ENCODE measurements at regions not wholly inside any gene's neighbourhood (a gene's known extent, or its start where the extent isn't known, plus 50 kb on each side); places are given as distances from the start of the nearest gene placed in this dataset.
"Not testable (repeated sequence)": the region's sequence is repeated elsewhere in the genome, so short reads cannot be mapped to it uniquely, and the experiment has no call there.

GRCh38 chr6:16041327-16041726, 87.6 kb upstream of the MYLIP start:
- Histone ChIP-seq H3K27me3 (ENCODE audit: control insufficient read depth, insufficient read depth, low read length) (no peaks in the 10 kb centered on the region), H3K9me3 (ENCODE audit: control insufficient read depth, low read depth, low read length) (peaks cover 7% of the 10 kb centered on the region), H3K4me1 (ENCODE audit: control insufficient read depth, insufficient read depth, low read length) (no peaks in the 10 kb centered on the region), H3K27ac (ENCODE audit: low read length) (no peak overlapping the region), H3K36me3 (ENCODE audit: control insufficient read depth, insufficient read depth, low read length) (no peaks in the 10 kb centered on the region), H3K4me3 (ENCODE audit: low read length) (no peak overlapping the region)
- 79% methylated on average over 2 of the region's 2 CpGs for WGBS (ENCODE audit: insufficient coverage, low lambda C conversion rate)
- no peak for DNase-seq

- Histone ChIP-seq H3K4me1 (ENCODE audit: control insufficient read depth, insufficient read depth, low read length) (no peaks in the 10 kb centered on the region), H3K9me3 (ENCODE audit: control insufficient read depth, low read depth, low read length) (peaks cover 7% of the 10 kb centered on the region), H3K27ac (ENCODE audit: low read length) (no peak overlapping the region), H3K4me3 (ENCODE audit: low read length) (no peak overlapping the region), H3K36me3 (ENCODE audit: control insufficient read depth, insufficient read depth, low read length) (no peaks in the 10 kb centered on the region), H3K27me3 (ENCODE audit: control insufficient read depth, insufficient read depth, low read length) (no peaks in the 10 kb centered on the region)
- DNase-seq, result no peak
- no CpG with 5 or more reads among the region's 15 CpGs for WGBS (ENCODE audit: insufficient coverage, low lambda C conversion rate)
Observed at GRCh38 chr6:16040628-16040974, 88.3 kb upstream of the MYLIP start.

DNA sequence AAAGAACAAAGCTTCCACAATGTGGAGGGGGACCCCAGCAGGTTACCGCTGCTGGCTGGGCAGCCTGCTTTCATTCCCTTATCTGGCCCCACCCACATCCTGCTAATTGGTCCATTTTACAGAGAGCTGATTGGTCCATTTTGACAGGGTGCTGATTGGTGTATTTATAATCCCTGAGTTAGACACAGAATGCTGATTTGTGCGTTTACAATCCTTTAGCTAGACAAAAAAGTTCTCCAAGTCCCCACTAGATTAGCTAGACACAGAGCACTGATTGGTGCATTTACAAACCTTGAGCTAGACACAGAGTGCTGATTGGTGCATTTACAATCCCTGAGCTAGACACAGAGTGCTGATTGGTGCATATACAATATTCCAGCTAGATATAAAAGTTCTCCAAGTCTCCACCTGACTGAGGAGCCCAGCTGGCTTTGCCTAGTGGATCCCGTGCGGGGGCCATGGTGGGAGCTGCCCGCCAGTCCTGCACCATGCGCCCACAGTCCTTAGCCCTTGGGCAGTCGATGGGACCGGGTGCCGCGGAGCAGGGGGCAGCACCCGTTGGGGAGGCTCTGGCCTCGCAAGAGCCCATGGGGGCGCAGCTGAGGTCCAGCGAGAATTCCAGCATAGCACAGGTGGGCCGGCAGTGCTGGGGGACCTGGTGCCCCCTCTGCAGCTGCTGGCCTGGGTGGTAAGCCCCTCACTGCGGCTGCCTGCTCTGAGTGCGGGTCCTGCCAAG, 88.8 kb upstream of the MYLIP start:
- H3K27me3 ChIP-seq (ENCODE audit: control insufficient read depth, insufficient read depth, low read length); H3K36me3 ChIP-seq (ENCODE audit: control insufficient read depth, insufficient read depth, low read length); H3K4me1 ChIP-seq (ENCODE audit: control insufficient read depth, insufficient read depth, low read length); H3K9me3 ChIP-seq (ENCODE audit: control insufficient read depth, low read depth, low read length); DNase-seq; H3K4me3 ChIP-seq (ENCODE audit: low read length); H3K27ac ChIP-seq (ENCODE audit: low read length): not testable (repeated sequence)
- no CpG with 5 or more reads among the region's 17 CpGs for WGBS (ENCODE audit: insufficient coverage, low lambda C conversion rate)

DNA sequence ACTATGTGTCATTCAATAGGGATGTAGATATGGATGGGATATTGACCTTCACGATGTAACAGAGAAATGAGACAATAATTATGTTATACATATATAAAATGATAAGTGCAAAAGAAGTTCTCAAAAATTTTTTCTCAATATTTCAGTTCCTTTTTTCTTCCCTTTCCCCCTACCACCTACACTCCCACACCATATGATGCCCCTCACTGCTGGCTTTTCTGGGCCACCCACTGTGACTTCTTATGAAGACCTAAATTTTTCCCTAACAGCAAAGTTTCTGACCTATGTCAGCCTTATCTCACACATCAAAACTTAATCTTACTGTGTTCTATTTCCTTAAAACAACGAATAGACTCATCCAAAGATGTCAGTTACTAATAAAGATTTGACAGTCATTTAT, 89.9 kb upstream of the MYLIP start:
- Histone ChIP-seq H3K36me3 (ENCODE audit: control insufficient read depth, insufficient read depth, low read length) (no peaks in the 10 kb centered on the region), H3K27me3 (ENCODE audit: control insufficient read depth, insufficient read depth, low read length) (no peaks in the 10 kb centered on the region), H3K27ac (ENCODE audit: low read length) (no peak overlapping the region), H3K4me1 (ENCODE audit: control insufficient read depth, insufficient read depth, low read length) (no peaks in the 10 kb centered on the region), H3K9me3 (ENCODE audit: control insufficient read depth, low read depth, low read length) (peaks cover 7% of the 10 kb centered on the region), H3K4me3 (ENCODE audit: low read length) (no peak overlapping the region)
- WGBS (ENCODE audit: insufficient coverage, low lambda C conversion rate), result 80% methylated on average over 1 of the region's 2 CpGs
- no peak for DNase-seq

DNA sequence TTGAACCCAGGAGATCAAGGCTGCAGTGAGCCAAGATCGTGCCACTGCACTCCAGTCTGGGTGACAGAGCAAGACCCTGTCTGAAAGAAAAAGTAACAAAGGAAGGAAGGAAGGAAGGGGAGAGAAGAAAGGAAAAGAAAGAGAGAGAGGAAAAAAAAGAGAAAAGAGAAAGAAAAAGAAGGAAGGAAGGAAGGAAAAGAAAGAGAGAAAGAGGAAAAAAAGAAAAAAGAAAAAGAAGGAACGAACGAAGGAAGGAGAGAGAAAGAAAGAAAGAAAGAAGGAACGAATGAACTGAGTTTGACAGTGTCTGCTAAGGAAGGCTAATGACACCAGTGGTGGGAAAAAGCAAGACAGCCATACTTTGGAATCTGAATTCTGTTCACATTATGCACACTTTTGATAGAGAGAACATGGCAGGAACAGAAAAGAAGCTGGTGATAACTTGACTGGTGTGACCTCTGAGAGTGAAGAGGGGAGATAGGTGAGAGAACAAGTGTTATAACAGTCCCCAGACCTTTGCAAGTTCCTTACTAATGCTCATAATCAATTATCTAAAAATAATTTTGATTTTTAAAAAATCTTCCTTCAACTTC, 93.3 kb upstream of the MYLIP start:
- H3K9me3 ChIP-seq (ENCODE audit: control insufficient read depth, low read depth, low read length), result peaks cover 13% of the 10 kb centered on the region
- H3K27ac ChIP-seq (ENCODE audit: low read length), result no peak overlapping the region
- no peak overlapping the region for H3K4me3 ChIP-seq (ENCODE audit: low read length)
- 94% methylated on average over 4 of the region's 4 CpGs for WGBS (ENCODE audit: insufficient coverage, low lambda C conversion rate)
- H3K36me3 ChIP-seq (ENCODE audit: control insufficient read depth, insufficient read depth, low read length), result no peaks in the 10 kb centered on the region
- DNase-seq, result no peak
- no peaks in the 10 kb centered on the region for H3K4me1 ChIP-seq (ENCODE audit: control insufficient read depth, insufficient read depth, low read length)
- no peaks in the 10 kb centered on the region for H3K27me3 ChIP-seq (ENCODE audit: control insufficient read depth, insufficient read depth, low read length)

GRCh38 chr6:16033214-16033613, 95.7 kb upstream of the MYLIP start:
- H3K4me3 ChIP-seq (ENCODE audit: low read length), result no peak overlapping the region
- no peaks in the 10 kb centered on the region for H3K4me1 ChIP-seq (ENCODE audit: control insufficient read depth, insufficient read depth, low read length)
- DNase-seq, result no peak
- no peaks in the 10 kb centered on the region for H3K36me3 ChIP-seq (ENCODE audit: control insufficient read depth, insufficient read depth, low read length)
- WGBS (ENCODE audit: insufficient coverage, low lambda C conversion rate), result 100% methylated on average over 1 of the region's 3 CpGs
- no peak overlapping the region for H3K27ac ChIP-seq (ENCODE audit: low read length)
- H3K9me3 ChIP-seq (ENCODE audit: control insufficient read depth, low read depth, low read length), result peaks cover 7% of the 10 kb centered on the region
- no peaks in the 10 kb centered on the region for H3K27me3 ChIP-seq (ENCODE audit: control insufficient read depth, insufficient read depth, low read length)

DNA sequence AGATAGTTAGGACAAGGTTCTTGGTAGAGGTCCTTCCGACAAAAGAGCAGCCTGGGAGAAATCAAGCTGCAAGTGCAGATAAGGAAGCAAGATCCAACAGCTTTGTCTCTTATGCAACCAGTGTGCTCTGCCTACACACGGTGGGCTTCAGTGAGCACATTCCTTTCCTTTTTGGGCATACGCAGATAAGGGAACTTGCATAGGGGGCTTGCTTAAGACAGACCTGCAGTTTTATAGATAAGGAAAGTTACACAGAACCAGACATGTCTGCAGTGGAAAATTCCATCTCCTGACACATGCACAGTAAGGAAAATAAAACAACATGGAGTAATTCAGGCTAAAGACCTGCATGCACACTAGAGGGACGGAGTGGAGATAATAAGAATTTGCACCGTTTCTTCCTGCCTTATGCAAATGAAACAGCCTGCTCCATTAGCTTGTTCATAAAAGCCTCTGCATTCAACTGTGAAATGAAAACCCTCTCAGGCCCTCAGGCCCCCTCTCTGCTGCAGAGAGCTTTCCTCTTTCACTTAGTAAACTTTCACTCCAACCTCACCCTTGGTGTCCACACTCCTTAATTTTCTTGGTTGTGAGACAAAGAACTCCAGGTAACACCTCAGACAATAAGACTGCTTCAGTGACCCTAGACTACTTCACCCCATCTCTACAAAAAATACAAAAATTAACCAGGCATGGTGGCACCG, 97.5 kb upstream of the MYLIP start:
- no CpG with 5 or more reads among the region's 6 CpGs for WGBS (ENCODE audit: insufficient coverage, low lambda C conversion rate)
- Histone ChIP-seq H3K4me3 (ENCODE audit: low read length) (no peak overlapping the region), H3K36me3 (ENCODE audit: control insufficient read depth, insufficient read depth, low read length) (no peaks in the 10 kb centered on the region), H3K27ac (ENCODE audit: low read length) (no peak overlapping the region), H3K4me1 (ENCODE audit: control insufficient read depth, insufficient read depth, low read length) (no peaks in the 10 kb centered on the region), H3K27me3 (ENCODE audit: control insufficient read depth, insufficient read depth, low read length) (no peaks in the 10 kb centered on the region), H3K9me3 (ENCODE audit: control insufficient read depth, low read depth, low read length) (peaks cover 7% of the 10 kb centered on the region)
- DNase-seq, result no peak

GRCh38 chr6:16028966-16029365, 99.9 kb upstream of the MYLIP start:
- WGBS (ENCODE audit: insufficient coverage, low lambda C conversion rate), result no CpG with 5 or more reads among the region's 3 CpGs
- H3K27me3 ChIP-seq (ENCODE audit: control insufficient read depth, insufficient read depth, low read length), result no peaks in the 10 kb centered on the region
- no peak for DNase-seq
- no peaks in the 10 kb centered on the region for H3K36me3 ChIP-seq (ENCODE audit: control insufficient read depth, insufficient read depth, low read length)
- H3K27ac ChIP-seq (ENCODE audit: low read length), result no peak overlapping the region
- no peak overlapping the region for H3K4me3 ChIP-seq (ENCODE audit: low read length)
- H3K4me1 ChIP-seq (ENCODE audit: control insufficient read depth, insufficient read depth, low read length), result no peaks in the 10 kb centered on the region
- H3K9me3 ChIP-seq (ENCODE audit: control insufficient read depth, low read depth, low read length), result peaks cover 7% of the 10 kb centered on the region

- H3K9me3 ChIP-seq (ENCODE audit: control insufficient read depth, low read depth, low read length), result no peaks in the 10 kb centered on the region
- H3K36me3 ChIP-seq (ENCODE audit: control insufficient read depth, insufficient read depth, low read length), result no peaks in the 10 kb centered on the region
Observed at GRCh38 chr6:16020259-16020658, 108.6 kb upstream of the MYLIP start.

GRCh38 chr6:16019462-16019861, 109.4 kb upstream of the MYLIP start:
- no peak overlapping the region for H3K27ac ChIP-seq (ENCODE audit: low read length)
- H3K36me3 ChIP-seq (ENCODE audit: control insufficient read depth, insufficient read depth, low read length), result no peaks in the 10 kb centered on the region
- DNase-seq, result no peak
- no peaks in the 10 kb centered on the region for H3K9me3 ChIP-seq (ENCODE audit: control insufficient read depth, low read depth, low read length)
- H3K27me3 ChIP-seq (ENCODE audit: control insufficient read depth, insufficient read depth, low read length), result no peaks in the 10 kb centered on the region
- no peaks in the 10 kb centered on the region for H3K4me1 ChIP-seq (ENCODE audit: control insufficient read depth, insufficient read depth, low read length)
- 83% methylated on average over 1 of the region's 3 CpGs for WGBS (ENCODE audit: insufficient coverage, low lambda C conversion rate)
- no peak overlapping the region for H3K4me3 ChIP-seq (ENCODE audit: low read length)

More at GRCh38 chr6:16020259-16020658, 108.6 kb upstream of the MYLIP start:
- no peak for DNase-seq
- no peaks in the 10 kb centered on the region for H3K27me3 ChIP-seq (ENCODE audit: control insufficient read depth, insufficient read depth, low read length)
- 57% methylated on average over 2 of the region's 3 CpGs for WGBS (ENCODE audit: insufficient coverage, low lambda C conversion rate)
- no peak overlapping the region for H3K27ac ChIP-seq (ENCODE audit: low read length)
- no peak overlapping the region for H3K4me3 ChIP-seq (ENCODE audit: low read length)
- H3K4me1 ChIP-seq (ENCODE audit: control insufficient read depth, insufficient read depth, low read length), result no peaks in the 10 kb centered on the region

Measured in large intestine (tissue), 3 donors.